B cell (primary cell): ENCODE measurements at regions not wholly inside any gene's neighbourhood (a gene's known extent, or its start where the extent isn't known, plus 50 kb on each side); places are given as distances from the start of the nearest gene placed in this dataset.
A peak's percentile ranks its signal among the peaks of the same experiment; 100 is the strongest.

Source experiments
- ATAC-seq: fragments of 200-7000 bp; cut with Tn5 transposase; one replicate; pipeline ENCODE4 v1.10.0; 2021; ENCODE audit warnings: low read depth, mild to moderate bottlenecking, moderate number of reproducible peaks, moderate library complexity
- CTCF ChIA-PET: fragments of 350-600 bp; sonication (Branson Sonifier 250); formaldehyde crosslinking; loops from one replicate; lab custom pipeline; 2021; ENCODE audit warnings: antibody characterized with exemption, inconsistent platforms; lab: Charles Lee
- POLR2A ChIA-PET: fragments of 350-600 bp; sonication (Branson Sonifier 250); formaldehyde crosslinking; loops from one replicate; lab custom pipeline; 2021; ENCODE audit warnings: antibody characterized with exemption; lab: Charles Lee
- DNase-seq: peaks from one replicate; pipeline ENCODE4 v3.0.0; 2013
- H2AFZ ChIP-seq: 2 replicates; pipeline ENCODE4 v1.6.1; 2012; ENCODE audit warnings: mild to moderate bottlenecking, low read depth, low read length; ENCODE audit not compliant: insufficient read depth, poor library complexity, severe bottlenecking
- H3K27ac ChIP-seq, 2 donors: 1 replicate in 1 of 2; 2 replicates in 1 of 2; pipeline ENCODE4 v1.5.1; 2012 to 2013; ENCODE audit warnings: low read length in 2 of 2, mild to moderate bottlenecking in 2 of 2, moderate library complexity in 1 of 2
- H3K27me3 ChIP-seq, 4 experiments: fragments of 200-600 bp in 1 of 4; sonication (generic) in 1 of 4; replicated peaks in 1 of 4; 1 replicate in 2 of 4; 2 replicates in 2 of 4; pipeline versions ENCODE4 v1.6.1 to v1.7.0; 2013 to 2016; ENCODE audit warnings: low read length in 3 of 4, mild to moderate bottlenecking in 2 of 4, mixed read lengths in 1 of 4, moderate library complexity in 1 of 4; ENCODE audit not compliant: insufficient read depth in 4 of 4, control insufficient read depth in 3 of 4; ENCODE audit errors: control extremely low read depth in 1 of 4
- H3K36me3 ChIP-seq, 2 experiments: replicated peaks in 1 of 2; 1 replicate in 1 of 2; 2 replicates in 1 of 2; pipeline versions ENCODE4 v1.6.1 to v1.7.1; 2013; ENCODE audit warnings: low read length in 1 of 2; ENCODE audit not compliant: insufficient read depth in 2 of 2, control insufficient read depth in 1 of 2; ENCODE audit errors: control extremely low read depth in 1 of 2, extremely low read depth in 1 of 2
- H3K4me1 ChIP-seq, 2 donors: fragments of 200-600 bp in 1 of 2; sonication (generic) in 1 of 2; 1 replicate in 1 of 2; 2 replicates in 1 of 2; pipeline versions ENCODE4 v1.5.1 to v1.6.1; 2013 to 2017; ENCODE audit warnings: low read length in 2 of 2; ENCODE audit not compliant: control insufficient read depth in 2 of 2, insufficient read depth in 2 of 2
- H3K4me2 ChIP-seq: replicated peaks from 2 replicates; pipeline ENCODE3; 2012; ENCODE audit warnings: mild to moderate bottlenecking, low read depth, low read length; ENCODE audit not compliant: poor library complexity, severe bottlenecking
- H3K4me3 ChIP-seq, 5 experiments: fragments of 200-600 bp in 1 of 5; sonication (generic) in 1 of 5; 1 replicate in 3 of 5; 2 replicates in 2 of 5; pipeline versions ENCODE4 v1.5.1 to v1.7.0; 2011 to 2016; ENCODE audit warnings: low read length in 4 of 5, mild to moderate bottlenecking in 4 of 5, low read depth in 2 of 5, control low read depth in 1 of 5, moderate library complexity in 1 of 5; ENCODE audit not compliant: insufficient read depth in 1 of 5; ENCODE audit errors: control extremely low read depth in 1 of 5, extremely low read depth in 1 of 5
- H3K79me2 ChIP-seq: fragments of 200-600 bp; sonication (generic); one replicate; pipeline ENCODE4 v1.6.0; 2016; ENCODE audit warnings: low read length; ENCODE audit not compliant: control insufficient read depth, insufficient read depth
- H3K9ac ChIP-seq: fragments of 200-600 bp; sonication (generic); 2 replicates; pipeline ENCODE4 v1.6.1; 2017; ENCODE audit warnings: mild to moderate bottlenecking, low read length, moderate library complexity
- H3K9me3 ChIP-seq, 3 donors: one replicate each; pipeline versions ENCODE4 v1.6.1 to v1.7.1; 2013; ENCODE audit warnings: low read length in 2 of 3; ENCODE audit not compliant: control insufficient read depth in 2 of 3, insufficient read depth in 1 of 3; ENCODE audit errors: control extremely low read depth in 1 of 3
- H4K20me1 ChIP-seq: 2 replicates; pipeline ENCODE4 v1.6.0; 2012; ENCODE audit warnings: mild to moderate bottlenecking, low read length; ENCODE audit not compliant: insufficient read depth, control insufficient read depth, poor library complexity, severe bottlenecking
- H3K27ac Mint-ChIP-seq: one replicate; pipeline ENCODE4 v1.8.0; 2021; ENCODE audit warnings: mixed read lengths
- H3K27me3 Mint-ChIP-seq: one replicate; pipeline ENCODE4 v1.8.0; 2021; ENCODE audit warnings: mixed read lengths
- H3K4me1 Mint-ChIP-seq: one replicate; pipeline ENCODE4 v1.8.0; 2021; ENCODE audit warnings: mixed read lengths
- H3K4me3 Mint-ChIP-seq: one replicate; pipeline ENCODE4 v1.8.0; 2021; ENCODE audit warnings: mixed read lengths
- H3K9me3 Mint-ChIP-seq: one replicate; pipeline ENCODE4 v1.8.0; 2022; ENCODE audit warnings: mixed read lengths; ENCODE audit not compliant: insufficient read depth
- CTCF ChIP-seq: fragments of 200-600 bp; IDR thresholded peaks from one replicate; pipeline ENCODE4 v1.8.0; 2022; ENCODE audit warnings: antibody characterized with exemption, mild to moderate bottlenecking
- EZH2 ChIP-seq: IDR thresholded peaks from 2 replicates; pipeline ENCODE4 v1.6.1; 2012; ENCODE audit warnings: borderline replicate concordance, low read depth, mild to moderate bottlenecking, moderate library complexity, low read length; ENCODE audit not compliant: insufficient read depth, poor library complexity, severe bottlenecking
- WGBS: methylation state at CpG from one replicate; pipeline ENCODE4 v1.1.5; 2013; ENCODE audit warnings: missing lambda C conversion rate; ENCODE audit not compliant: insufficient coverage; 5-methylcytosine and 5-hydroxymethylcytosine counted together
- intact Hi-C: fragments of 100-400 bp; cut with micrococcal nuclease; formaldehyde crosslinking; loops from one replicate; pipeline ENCODE4 v1.10.0; 2022

- no peak for TF ChIP-seq EZH2
- no peak overlapping the region for H3K27ac ChIP-seq
- no peak overlapping the region for H3K9ac ChIP-seq
- ChIA-PET POLR2A (no interaction called here), CTCF (no interaction called here)
- peaks cover 5% of the 10 kb centered on the region in 2 donors for H3K4me1 ChIP-seq
- H3K27ac Mint-ChIP-seq: no peak overlapping the region
- H3K9me3 Mint-ChIP-seq: peaks cover 3% of the 10 kb centered on the region
- DNase-seq: no peak
- H3K27me3 ChIP-seq: no peaks in the 10 kb centered on the region
- H2AFZ ChIP-seq: peak overlapping the region; percentile 40
- no peak overlapping the region for H3K4me3 Mint-ChIP-seq
- intact Hi-C loops: no loop called here
- H3K27me3 Mint-ChIP-seq: no peaks in the 10 kb centered on the region
- H3K4me3 ChIP-seq: no peak overlapping the region
- no peaks in the 10 kb centered on the region for H4K20me1 ChIP-seq
- H3K4me2 ChIP-seq: no peak overlapping the region
- H3K36me3 ChIP-seq: no peaks in the 10 kb centered on the region
- no peak for ATAC-seq
- 94% methylated on average over 2 of the region's 2 CpGs for WGBS
- peaks cover 0 to 6% (median 2%) of the 10 kb centered on the region in 3 donors for H3K9me3 ChIP-seq
- no peaks in the 10 kb centered on the region for H3K79me2 ChIP-seq
- peaks cover 14% of the 10 kb centered on the region for H3K4me1 Mint-ChIP-seq
Observed at GRCh38 chr9:79857188-79857587, 285.4 kb downstream of the TLE4 start.

DNA sequence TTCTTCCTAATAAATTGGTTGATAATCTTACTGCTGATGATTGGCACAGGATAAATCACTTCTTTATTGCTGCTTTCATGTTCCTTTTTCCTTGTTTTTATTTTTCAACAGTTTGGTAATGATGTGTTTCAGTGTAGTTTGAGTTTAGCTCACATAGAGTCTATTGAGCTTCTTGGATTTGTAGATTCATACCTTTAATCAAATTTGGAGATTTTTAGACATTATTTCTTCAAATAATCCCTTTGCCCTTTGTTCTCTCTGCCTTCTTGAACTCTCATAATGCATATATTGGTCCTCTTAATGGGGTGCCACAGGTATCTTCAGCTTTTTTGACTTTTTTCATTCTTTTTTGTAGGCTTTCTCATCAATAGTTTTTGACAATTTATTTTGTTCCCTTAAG lies 275.3 kb downstream of the TLE4 start:
- Mint-ChIP-seq H3K4me1 (no peaks in the 10 kb centered on the region), H3K9me3 (peaks cover 19% of the 10 kb centered on the region), H3K27ac (no peak overlapping the region), H3K27me3 (no peaks in the 10 kb centered on the region), H3K4me3 (no peak overlapping the region)
- ATAC-seq (no peak), DNase-seq (no peak)
- no peak overlapping the region for H3K4me2 ChIP-seq
- intact Hi-C loops: loop anchor here (5.0 kb wide), 1 partner anchor 40 kb away; no protein-coding TSS in a partner anchor
- POLR2A ChIA-PET: no interaction called here
- no peak overlapping the region for H3K4me3 ChIP-seq
- no peak overlapping the region for H2AFZ ChIP-seq
- no peaks in the 10 kb centered on the region for H3K36me3 ChIP-seq
- H3K9ac ChIP-seq: no peak overlapping the region
- no peaks in the 10 kb centered on the region for H4K20me1 ChIP-seq
- TF ChIP-seq EZH2: no peak
- TF ChIP-seq CTCF: no peak
- no peaks in the 10 kb centered on the region for H3K27me3 ChIP-seq
- no peaks in the 10 kb centered on the region for H3K4me1 ChIP-seq
- H3K27ac ChIP-seq: no peak overlapping the region
- no peaks in the 10 kb centered on the region for H3K79me2 ChIP-seq
- H3K9me3 ChIP-seq: peaks cover 0 to 14% (median 6%) of the 10 kb centered on the region in 3 donors
- CTCF ChIA-PET: no interaction called here
